NCI-H146 (cell line): ENCODE measurements at regions not wholly inside any gene's neighbourhood (a gene's known extent, or its start where the extent isn't known, plus 50 kb on each side); places are given as distances from the start of the nearest gene placed in this dataset.

ENCODE experiments used
- DNase-seq: peaks from one replicate; lab custom pipeline; 2025; lab: John Stamatoyannopoulos, UW

DNA sequence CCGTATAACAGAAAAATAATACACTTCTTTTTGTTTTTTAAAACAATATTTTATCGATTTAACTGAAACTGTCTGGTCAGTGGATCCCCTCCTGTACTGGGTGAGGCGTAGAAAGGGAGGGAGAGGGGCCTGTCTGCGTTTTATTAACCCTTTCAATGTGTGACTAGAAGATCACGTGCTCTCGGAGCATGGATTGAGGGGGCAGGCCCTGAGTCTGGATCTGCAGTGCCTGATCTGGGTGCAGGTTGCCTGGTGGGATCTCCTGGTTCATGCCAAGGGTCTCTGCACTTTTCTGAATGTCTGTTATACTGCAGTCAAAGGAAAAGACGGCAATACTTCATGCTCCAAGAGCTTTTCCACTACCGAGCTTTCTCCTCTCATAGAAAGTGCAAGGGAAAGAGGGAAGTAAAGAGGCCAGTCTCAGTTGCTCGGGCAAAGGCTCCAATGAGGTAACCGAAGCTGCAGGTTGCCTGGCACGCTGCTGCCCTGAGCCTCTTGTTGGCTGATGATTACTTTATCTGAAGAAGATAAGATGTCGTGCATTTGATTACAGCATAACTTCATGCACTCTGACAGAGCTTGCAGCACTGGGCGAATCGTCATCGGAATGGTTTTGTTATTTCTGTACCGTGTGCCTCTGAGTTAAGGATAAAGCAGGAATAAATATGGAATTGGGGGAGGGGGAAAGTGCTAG is 167.5 kb upstream of the PMEPA1 start:
- no peak for DNase-seq

DNA sequence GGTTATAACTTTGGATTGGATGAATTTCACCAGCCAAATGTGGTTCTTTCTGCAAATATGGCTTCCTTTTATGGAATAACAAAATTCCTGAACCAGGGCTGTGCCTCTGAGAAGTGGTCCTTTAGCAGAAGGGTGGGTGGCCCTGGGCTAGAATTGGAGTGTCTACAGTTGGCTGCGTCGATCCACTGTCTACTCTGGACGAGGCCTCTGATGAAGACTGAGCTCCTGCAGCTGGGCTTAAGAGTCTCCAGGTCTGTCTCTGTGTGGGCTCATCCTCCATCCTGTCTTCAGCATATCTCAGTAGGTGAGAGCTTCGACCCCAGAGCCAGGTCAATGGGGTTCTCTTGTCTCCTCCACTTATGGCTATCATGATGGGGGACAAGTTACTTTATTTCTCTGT is 166.3 kb upstream of the PMEPA1 start:
- DNase-seq: no peak

DNA sequence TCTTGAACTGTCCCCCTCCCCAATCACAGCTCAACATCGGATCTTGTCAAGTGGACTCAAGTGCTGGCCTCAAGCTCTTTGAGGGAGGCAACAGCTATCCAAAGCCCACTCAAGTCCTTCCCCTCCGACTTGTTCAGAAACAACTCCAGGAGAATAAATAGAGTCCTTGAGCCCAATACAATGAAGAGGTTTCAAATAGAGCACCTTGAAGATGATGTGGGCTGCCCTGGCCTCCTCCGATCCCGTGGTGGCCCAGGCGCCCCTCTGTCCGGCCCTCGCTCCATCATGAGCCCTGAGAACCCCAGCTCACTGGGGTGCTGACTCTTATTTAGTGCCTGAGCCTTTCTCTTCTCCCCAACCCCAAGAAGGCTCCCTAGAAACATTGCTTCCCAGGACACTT is 164.3 kb upstream of the PMEPA1 start:
- DNase-seq: no peak

DNA sequence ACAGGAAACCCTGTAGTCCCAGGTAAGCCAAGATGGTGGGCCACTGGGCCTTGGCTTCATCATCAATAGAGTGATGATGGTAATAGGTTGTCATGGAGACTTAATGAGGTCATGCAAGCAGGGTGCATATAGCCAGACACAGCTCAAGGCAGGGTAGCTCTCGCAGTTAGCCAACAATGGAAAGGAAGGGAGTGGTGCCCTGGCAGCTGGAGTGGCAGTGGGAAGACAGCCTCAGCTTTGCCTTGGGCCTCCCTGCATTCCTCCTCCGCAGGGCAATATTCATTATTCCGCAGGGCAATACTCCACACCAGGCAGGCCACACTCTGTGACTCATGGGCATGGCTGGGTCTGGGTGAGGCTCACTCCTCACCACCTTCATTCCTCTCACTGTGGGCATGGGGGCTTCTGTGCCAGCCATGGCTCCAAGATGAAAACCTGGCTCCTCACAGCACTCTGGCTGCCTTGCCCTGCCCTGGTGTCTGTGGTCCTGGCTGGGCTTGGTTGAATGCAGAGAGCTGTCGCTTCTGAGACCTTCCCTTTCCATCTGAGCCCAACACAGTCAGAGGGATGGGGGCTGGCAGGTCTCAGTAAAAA is 163.1 kb upstream of the PMEPA1 start:
- DNase-seq: no peak

DNA sequence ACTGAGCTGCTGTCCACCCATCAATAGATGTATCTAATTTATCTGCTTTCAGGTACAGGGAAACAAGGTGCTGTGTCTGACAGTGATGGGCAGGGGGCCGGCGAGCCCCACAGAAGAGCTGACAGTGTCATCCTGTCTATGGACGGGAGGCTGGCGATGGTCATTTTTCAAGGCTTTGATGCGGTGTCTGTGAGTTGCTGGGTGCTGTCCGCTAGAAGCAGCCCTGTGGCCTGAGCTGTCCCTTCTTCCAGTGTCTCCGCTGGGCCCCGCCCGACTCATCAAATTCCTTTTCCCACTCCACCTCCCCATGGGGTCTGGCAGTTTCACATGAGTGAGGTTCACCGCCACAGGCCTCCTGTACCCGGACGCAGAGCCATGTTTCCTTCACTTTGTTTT is 161.4 kb upstream of the PMEPA1 start:
- DNase-seq: no peak

DNA sequence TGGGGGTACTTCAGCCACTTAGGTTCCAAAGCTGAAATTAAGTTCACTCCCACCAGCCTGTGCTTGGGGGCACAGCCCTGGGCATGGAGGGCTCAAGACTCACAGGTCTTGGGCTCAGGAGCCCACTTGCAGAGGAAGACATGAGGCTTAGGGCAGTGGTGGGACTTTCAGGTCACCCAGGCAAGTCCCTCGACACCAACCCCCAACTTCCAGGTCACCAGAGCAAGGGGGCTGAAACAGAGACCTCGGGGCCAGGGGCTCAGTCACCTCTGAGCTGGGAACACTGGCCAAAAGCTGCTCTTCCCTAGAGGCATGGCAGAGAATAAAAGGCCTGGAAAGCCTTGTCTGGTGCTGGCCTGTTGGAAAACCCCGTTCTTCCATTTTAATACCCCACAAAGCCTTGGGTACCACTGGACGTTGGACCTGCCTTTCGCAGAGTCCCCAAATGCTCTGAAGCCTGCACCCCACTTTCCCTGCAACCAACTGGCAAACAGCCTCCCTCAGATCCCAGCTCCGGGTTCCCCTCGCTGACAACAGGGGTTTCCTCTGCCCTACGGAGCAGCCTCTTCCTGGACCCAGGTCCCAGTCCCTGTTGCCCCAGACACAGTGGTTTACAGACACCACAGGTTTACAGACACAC is 160.9 kb upstream of the PMEPA1 start:
- no peak for DNase-seq

DNA sequence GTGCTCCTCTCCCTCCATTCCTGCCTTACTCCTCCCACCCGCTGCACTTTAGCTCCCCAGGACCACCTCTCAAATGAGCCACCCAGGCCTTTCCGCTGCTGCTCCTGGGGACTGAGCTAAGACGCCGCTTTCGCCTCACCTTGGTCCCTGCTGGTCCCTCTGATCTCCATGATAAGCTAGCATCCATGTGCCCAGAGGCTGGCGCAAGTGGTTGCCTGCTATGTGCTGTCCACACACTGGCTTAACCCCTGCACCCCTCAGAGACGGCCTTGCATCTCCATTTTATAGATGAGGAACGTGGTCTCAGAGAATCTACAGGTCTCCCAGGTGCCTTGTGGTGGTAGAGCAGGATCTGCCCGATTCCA is 160.1 kb upstream of the PMEPA1 start:
- DNase-seq: no peak

DNA sequence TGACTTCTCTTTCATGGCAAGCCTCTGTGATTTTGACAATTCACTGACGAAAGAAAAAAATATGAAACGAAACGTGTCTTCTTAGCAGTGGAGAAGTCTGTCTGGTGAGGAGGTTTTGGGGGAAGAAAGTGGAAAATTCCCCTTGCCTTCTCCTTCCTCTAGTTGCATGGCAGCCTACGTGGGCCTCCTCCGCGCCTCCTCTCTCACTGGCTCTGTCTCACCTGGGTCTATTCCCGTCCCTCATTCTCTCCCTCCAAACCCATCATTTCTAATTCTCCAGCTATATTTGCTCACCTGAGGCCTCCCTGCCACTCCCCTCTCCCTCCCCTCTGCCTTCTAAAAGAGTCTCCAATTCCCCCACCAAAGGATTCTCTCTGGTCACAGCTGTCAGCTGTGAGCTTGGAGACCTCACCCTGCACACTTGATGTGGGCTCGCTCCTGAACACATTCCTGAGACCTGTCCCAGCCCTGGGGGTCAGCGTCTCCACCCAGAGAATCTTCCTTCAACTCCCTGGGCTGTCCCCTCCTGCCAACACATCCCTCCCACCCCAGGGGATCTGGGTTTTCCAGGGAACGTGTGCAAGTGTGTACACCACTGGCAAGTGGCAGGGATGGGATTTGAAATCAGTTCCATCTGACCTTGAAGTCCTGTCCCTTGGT is 159.6 kb upstream of the PMEPA1 start:
- DNase-seq: peak; percentile 63

DNA sequence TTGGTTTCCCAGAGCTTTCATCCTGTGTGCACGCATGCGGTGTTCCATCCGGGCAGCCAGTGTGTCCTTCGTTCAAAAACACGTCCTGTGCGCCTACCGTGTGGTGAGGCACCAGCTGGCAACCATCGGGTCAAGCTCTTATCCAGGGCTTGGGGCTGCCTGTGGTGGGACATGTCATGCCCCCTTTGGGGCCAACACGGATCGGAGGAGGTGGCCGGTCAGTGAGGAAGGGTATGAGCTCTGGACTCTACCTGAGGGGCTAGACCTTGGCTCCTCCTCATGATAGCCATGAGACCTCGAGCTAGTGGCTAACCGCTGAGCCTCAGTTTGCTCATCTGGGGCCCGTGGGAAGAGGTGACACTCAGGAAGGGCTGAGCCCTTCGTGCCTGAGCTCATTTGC is 158.5 kb upstream of the PMEPA1 start:
- DNase-seq: no peak

DNA sequence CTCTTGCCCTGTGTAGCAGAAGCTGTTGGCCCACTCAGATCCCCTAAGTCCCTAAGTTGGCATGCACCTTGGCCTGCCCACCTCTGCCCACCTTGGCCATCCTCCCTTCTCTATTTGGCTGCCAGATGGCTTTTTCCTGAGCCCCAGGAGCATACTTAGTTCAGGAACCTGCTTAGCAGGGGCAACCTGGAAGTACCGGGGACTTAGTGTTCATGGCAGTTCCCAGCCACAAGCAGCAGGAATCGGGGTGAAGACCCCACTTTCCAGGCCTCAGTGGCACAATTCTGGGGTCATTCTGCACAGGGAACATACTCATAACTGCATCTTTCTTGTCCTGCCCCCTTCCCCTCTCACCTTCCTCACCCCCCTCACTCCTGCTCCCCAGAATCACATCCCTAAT is 158.0 kb upstream of the PMEPA1 start:
- DNase-seq: no peak

DNA sequence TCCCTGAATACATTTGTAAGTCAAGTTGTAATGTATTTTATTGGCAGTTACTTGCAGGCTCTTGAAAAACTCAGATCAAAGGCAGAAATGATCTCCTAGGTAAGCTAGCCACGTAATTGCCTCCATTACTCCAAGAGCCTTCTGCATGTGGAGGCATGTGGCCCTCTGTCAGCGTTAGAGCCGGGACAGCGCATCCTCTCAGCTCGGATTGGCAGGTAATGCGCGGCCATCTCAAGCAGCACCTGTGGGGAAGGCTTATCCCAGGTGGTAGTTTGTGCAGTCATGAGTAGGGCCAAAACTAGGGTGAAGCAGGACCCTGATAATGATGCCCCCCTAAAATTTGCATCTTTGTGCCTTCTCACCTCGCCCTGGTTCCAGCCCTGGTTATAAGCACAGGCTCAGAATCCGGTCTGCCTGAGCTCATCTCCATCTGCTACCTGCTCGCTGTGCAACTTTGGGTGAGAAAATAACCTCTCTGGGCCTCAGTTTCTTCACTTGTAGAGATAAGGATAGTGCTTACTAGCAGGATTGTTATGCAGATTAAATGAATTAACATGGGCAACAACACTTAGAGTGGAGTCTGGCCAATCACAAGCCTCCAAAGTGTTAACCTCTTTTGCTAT is 157.5 kb upstream of the PMEPA1 start:
- DNase-seq: no peak

DNA sequence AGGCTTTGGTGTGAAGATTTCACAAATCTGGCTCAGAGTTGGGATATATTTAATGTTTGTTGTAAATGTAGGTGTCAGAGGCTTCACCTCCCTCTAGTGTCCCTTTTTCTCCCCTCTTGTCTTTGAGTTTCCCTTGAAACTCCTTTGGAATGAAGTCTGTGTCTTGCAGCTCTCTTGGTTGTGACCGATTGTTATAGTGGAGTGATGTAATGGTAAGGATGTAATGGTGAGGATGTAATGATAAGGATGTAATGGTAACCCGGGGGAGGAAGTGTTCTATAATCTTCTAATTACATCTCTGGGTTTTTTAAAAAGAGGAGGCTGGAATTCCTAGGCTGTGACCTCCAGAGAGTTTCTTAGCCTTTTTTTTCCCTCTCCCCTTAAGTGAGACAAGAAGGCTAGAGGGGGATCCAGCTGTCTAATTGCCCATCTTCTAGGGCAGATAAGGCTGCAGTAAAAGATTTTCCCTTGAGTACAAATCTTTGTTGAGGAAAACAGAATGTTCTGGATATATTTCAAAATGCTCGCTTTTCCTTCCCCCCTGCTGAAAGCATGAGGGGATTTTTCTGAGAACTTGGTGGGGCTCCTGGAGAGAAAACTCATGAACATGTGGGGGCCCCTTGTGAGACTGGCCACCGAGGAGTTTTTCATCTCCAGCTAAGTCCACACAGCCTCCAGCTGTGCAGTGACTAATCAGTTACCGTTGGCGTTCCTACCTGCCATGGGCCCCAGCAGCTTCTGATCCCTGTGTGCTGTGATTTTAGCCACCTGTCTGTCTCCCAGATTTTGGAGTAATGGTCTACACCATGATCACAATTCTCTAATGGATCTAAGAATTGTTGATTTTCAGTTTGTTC is 156.7 kb upstream of the PMEPA1 start:
- peak; percentile 41 for DNase-seq

DNA sequence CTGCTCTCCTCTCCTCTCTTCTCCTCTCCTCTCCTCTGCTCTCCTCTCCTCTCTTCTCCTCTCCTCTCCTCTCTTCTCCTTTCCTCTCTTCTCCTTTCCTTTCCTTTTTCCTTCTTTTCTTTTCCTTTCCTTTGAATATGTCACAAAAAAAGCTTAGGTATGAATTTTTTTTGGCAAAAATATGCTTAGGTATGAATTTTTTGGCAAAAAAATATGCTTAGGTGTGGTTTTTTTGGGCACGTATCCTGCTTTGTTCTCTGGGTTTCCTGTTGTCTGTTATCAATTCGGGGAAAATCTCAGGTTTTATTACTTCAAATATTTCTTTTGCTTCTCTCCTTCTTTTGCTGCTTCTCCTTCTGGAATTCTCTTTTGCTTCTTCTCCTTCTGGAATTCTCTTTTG is 155.5 kb upstream of the PMEPA1 start:
- no peak for DNase-seq

DNA sequence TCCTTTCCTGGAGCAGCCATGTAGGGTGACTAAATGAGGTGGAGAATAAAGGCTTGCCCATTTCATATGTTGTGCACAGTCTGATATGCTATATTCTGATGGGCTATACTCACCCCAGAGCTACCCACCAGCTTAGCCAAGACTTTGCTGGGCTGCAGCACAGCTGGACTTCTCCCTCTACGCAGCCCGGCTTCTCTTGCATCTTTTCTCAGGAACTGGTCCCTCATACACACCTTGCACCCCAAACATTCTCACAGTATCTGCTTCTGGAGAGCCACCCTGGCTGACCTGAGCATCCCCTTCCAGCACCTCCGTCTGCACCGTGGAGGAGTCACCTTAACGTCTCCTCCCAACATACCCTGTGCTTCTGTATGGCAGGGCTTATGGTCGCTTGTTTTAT is 150.8 kb upstream of the PMEPA1 start:
- DNase-seq: no peak

DNA sequence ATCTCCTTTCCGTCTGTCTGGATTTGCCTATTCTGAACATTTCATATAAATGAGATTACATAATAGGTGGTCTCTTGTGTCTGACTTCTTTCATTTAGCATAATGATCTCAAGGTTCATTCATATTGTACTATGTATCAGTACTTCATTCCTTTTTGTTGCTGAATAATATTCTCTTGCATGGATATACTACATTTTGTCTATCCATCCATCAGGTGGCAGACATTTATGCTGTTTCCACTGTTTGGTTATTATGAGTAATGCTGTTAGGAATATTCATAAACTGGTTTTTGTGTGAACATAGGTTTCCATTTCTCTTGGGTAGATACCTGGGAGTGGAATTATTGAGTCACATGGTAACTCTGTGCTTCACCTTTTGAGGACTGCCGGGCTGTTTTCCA is 148.2 kb upstream of the PMEPA1 start:
- DNase-seq: no peak

DNA sequence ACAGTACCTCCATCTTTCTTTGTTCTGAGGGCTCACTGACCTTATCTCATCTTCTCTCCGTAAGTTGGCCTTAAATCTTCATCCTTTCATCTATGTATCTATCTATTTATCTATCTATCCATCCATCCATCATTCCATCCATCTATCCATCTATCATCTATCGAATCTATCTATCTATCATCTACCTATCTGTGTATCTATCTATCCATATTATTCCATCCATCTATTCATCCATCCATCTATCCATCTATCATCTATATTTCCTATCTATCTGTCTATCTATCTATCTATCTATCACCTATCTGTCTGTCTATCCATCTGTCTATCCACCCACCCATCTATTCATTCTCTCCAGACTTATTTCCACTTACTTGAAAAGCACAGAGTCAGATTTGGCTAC is 147.3 kb upstream of the PMEPA1 start:
- no peak for DNase-seq

DNA sequence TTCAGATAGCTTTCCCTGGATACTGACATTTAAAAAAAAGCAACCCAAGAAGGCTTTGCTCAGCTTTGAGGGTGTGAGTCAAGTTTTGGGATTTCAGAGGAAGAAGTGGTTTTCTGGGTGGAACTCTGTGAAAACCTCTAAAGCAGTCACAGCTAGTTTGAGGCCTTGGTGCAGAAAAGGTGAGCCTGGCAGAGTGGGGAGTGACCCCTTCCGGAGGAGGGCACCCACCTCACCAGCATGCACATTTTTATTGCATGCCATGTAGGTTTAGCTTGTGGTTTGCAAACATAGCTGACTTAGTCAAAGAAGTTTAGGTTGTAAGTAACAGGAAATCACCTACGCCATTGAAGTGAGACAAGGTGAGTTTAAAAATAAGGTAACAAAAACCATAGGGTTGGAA is 146.8 kb upstream of the PMEPA1 start:
- DNase-seq: no peak

DNA sequence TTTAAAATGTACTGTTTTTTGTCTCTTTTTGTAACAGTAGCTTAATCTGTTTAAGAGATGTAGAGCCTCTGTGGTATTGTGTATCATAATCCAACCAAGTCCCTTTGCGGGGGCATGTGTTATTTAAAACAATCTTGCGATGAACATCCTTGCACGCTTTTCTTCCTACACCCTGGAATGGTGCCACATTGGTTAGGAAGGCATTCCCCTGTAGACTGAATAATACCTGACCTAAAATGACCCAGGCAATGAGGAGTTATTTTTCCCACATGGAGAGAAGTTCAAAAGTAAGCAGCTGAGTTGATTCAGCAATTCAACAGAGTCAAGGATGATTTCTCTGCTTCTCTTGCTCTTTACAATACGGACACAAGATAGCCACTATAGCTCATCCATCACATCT is 142.0 kb upstream of the PMEPA1 start:
- no peak for DNase-seq

DNA sequence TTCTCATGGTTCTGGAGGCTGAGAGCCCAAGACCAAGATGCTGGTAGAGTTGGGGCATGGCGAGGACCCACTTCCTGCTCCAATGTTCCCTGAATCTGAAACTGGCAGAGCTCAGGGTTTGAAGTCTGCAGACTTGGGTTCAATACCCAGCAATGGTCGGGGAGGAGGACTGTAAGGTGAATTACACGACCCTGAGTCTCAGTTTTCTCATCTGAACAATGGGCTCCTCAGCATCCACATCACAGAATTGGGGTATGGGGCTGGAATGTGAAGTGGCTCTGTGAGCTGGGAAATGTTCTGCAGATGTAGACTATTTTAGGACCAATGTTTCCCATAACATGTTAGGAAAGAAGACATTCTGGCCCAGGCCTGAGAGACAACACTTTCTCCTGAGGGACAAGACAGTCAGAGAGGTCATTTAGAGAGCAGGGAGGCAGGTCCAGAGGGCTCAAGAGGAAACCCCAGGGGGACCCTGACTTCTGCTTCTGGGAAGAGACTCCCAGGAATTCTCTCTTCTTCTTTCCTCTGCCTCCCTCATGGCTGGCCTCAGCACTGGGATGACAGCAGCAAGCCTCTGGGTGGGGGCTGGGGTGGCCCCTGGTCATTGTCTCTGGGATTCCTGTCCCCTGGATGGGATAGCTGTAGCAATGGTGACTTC is 141.3 kb upstream of the PMEPA1 start:
- DNase-seq: no peak

DNA sequence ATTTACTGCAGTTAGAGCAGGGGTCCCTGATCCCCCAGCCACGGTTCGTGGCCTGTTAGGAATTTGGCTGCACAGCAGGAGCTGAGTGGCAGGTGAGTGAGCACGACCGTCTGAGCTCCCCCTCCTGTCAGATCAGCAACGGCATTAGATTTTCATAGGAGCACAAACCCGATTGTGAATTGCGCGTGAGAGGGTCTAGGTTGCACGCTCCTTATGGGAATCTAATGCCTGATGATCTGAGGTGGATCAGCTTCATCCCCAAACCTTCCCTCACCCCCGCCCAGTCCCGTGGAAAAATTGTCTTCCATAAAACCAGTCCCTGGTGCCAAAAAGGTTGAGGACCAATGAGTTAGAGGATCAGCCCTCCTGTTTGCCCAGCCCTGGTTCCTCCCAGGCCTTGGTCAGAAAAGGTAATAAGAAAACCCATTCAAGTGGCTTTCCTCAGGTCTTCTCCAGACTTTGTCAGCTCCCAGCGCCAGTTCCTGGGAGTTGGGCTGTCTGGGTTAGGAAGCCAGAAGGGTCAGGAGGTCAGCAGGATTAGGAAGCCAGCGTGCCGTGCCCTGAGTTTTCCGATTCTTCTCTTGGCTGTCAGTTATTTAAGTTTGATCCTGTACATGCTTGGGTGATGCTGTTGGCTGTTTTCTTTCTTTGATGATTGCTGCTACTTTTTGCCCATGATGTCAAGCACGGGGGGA is 139.9 kb upstream of the PMEPA1 start:
- DNase-seq: no peak

DNA sequence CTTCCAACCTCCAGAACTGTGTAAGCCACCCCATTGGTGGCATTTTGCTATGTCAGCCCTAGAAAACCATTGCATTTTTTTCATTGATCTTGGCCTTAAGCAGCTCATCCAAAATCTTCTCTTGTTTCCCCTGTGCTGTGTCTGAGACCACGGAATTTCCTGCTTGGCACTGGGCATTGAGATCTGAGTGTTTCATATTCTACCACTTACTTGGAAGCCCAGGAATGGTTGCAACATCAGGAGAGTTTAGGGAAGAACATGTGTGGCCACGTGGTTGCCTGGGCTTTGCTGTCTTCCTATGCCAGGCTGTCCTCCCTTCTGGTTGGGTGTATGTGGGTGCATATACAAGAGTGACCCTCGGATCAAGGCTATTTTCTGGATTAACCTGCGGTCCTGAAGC is 139.3 kb upstream of the PMEPA1 start:
- DNase-seq: no peak
